GM21381 (cell line): ENCODE measurements at regions not wholly inside any gene's neighbourhood (a gene's known extent, or its start where the extent isn't known, plus 50 kb on each side); places are given as distances from the start of the nearest gene placed in this dataset.

Experiments used
- ATAC-seq: cut with Tn5 transposase; IDR thresholded peaks from one replicate; pipeline ENCODE4 v1.9.1; 2021; ENCODE audit warnings: mild to moderate bottlenecking, moderate library complexity; ENCODE audit not compliant: unreplicated experiment

DNA sequence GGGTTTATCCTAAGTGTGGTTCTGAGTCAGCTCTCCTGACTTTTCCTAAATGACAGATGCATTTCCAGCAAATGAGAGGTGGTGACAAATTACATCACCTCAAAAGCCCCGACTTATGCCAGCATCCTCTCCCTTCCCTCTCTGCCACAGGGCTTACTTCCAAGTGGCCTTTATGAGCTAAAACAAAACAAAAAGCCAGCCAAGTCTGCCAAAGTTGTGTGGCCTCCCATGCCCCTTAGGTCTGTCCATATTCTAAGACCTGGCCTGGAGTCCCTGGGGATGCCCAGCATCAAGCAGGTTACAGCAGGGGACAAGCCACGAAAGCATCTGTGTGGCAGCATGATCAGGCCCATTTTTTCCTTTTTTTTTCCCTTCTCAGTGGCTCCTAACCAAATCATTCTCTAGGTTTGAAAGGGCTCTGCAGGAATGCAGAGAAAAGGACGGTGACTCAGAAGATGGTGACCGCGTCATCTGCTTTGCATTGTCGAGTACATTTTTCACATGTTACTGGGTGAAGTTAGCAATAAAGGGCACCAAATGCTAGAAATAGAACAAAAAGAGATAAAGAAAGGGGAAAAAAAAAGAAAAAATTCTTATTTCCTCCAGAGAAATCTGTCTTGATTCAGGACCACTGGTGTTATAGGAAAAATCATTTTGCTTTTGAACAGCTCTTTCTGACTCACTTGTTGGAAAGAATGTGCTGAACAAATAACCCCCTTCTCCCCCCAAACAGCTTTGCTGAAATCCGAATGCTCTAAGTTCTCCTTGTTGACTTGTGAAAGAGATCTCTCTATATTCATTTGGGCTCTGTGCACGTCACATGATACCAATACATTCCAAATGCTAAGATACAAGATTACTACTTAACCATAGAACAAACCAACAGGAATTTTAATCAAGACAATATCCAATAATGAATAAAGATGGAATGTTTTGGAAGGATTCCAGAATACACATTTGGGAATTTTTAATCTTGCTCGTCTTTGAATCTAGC is 178.7 kb downstream of the EN1 start:
- ATAC-seq: no peak

DNA sequence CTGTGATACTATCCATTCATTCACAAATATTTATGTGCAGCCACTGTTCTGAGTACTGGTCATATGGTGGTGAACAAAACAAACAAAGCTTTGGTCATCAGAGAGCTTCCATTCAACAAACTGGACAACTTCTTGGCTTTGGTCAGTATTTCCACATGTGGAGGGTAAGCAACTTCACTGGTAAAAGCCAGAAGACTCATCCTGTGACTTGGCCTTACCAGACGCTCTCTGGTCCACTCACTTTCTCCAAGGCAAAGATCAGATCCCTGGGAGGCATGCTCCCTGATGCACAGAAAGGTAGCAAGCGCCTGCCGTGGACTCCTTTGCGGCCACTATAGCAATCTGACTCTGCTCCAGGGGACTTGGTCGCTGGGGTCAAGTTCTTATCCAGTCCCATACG is 179.5 kb downstream of the EN1 start:
- no peak for ATAC-seq

DNA sequence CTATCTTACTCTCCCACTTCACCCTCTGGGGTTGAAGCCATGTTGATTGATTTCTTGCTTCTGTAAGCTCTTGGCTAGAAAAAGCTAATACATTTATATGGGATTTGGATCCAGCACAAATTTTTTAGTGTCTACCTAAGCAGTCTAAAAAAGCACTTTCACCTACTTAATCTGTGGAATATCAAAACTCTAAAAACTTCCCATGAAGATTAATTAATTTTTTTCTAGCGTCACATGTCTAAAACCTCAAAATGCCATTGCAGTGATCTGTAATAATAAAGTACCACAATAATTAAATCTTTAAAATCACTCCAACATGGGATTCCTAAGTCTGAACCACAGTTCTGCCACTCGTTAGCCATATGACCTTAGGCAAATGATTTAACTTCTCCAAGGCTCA is 180.1 kb downstream of the EN1 start:
- no peak for ATAC-seq

DNA sequence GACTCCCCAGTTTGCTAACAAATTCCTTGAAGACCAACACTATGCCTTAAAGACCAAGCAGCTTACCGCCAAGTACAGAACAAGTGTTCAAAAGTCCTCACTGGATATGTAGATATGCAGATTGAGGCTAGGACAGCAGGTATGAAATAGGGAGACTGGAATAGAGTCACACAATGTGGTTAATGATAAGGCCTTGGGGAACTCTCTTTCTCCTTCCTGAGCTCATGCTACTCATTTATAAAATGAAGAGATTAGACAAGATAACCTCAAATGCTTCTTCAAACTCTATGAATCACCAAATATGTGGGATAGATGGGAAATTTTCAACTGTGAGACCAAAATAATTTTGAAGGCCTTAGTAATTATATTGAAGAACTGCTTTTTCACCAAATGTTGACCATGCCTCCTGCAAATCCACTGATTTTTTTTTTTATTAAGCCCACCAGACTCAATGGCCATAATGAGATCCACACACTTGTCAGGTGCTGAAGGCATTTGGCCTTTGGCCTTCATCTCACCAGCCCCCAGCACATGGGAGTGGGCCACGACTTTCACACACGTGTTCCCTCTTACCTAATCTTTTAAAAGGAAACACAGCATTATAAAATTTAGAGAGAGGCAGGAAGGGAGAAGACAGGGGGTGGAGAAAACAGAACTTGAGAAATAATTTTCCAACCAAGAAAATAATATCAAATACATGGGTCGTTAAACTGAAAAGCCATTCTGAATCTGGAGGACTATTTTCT is 181.5 kb downstream of the EN1 start:
- ATAC-seq: no peak

DNA sequence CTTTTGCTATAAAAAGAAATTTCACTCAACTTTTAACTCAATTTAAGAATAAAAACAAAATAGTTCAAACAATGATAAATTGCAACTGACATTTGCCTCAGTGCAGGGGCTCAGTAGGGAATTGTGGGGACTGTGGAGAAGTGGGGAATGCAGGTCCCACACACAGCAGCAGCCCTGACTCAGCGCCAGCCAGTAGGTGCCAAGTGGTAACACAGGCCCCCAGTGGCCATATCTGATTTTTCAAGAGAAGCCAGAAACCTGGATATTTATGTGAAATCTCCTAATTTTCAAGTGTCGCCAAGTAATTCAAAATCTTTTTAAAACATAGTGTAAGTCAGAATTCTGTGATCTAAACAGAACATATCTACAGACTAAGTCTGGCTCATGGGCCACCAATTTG is 186.3 kb downstream of the EN1 start:
- no peak for ATAC-seq

DNA sequence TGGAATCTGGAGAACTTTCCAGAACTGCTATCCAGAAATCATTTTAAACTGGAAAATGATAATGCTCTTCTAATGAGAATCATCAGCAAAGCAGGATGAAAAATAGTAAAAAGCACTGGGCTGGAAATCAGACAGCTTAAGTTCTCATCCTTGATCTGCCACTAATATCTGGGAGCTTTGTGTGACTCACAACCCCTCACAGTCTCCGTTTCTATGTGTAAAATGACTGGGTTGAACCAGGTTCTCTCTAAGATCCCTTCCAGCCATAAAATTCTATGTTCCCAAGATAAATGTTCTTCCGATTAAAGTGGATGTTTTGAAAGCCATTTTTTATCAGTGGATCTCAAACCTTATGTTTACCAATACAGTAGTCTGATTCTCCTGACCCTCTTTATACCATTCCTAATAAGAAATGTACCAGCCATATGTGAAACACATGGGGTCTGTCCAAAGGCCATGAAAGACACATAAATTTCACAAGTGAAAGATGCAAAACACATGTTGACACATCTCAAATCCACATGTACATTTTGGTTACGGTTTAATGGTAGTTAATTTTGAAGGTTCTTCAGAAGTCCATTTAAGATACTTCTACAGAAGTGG is 188.8 kb downstream of the EN1 start:
- ATAC-seq: no peak

DNA sequence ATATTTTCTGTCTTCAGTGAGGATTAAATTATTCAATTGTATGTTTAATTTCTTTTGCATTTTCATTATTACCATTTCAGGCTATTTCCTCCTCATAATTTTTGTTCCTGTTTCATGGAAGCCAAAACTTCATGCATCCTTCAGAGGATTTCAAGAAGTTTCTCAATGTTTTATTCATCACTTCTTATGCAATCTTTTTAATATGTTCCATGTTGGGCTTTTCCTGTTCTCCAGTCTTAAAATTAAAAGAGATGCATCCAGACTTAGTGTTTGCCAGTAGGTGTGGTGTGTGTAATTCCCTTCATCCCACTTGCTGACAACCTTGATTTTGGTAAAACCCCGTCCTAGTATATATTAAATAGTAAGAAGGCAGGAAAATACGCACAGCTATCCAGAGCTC is 190.0 kb downstream of the EN1 start:
- no peak for ATAC-seq

DNA sequence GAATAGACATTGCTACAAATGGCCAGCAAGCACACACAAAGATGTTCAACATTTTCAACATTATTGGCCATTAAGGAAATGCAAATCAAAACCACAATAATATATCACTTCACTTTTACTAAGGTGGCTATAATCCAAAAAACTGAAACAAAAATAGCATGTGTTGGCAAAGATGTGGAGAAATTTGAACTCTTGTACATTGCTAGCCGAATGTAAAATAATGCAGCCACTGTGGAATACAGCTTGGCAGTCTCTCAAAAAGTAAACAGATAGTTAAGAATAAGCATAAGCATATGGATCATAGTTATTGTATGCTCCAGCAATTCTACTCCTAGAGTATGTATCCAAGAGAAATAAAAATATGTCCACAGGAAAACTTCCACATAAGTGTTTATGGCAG is 192.5 kb downstream of the EN1 start:
- ATAC-seq: no peak

DNA sequence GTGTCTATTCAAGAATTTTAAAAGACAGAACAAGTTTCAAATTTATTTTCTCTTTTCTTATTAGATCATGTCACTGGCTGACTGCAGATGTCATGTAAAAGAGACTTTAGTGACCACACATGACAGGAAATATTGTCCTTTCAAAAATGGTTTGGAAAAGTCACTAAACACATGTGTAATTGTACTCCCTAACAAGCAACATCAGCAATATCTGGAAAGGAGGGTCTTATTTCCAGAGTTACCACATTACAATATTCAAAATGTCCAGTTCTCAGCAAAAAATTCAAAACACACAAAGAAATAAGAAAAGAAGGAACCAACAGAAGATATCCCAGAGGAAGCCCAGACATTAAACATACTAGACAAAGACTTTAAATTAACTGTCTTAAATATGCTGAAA is 197.1 kb downstream of the EN1 start:
- no peak for ATAC-seq

DNA sequence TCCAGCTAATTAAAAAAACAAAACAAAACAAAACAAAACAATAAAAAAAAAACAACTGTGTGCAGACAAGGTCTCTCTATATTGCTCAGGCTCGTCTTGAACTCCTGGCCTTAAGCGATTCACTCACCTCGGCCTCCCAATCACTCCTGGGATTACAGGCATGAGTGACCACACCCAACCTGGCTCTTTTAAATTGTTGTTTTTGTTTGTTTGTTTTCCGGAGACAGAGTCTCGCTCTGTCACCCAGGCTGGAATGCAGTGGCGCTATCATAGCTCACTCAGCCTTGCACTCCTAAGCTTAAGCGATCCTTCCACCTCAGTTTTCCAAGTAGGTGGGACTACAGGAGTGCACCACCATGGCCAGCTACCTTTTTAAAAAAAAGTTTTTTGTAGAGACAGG is 201.6 kb downstream of the EN1 start:
- ATAC-seq: no peak

DNA sequence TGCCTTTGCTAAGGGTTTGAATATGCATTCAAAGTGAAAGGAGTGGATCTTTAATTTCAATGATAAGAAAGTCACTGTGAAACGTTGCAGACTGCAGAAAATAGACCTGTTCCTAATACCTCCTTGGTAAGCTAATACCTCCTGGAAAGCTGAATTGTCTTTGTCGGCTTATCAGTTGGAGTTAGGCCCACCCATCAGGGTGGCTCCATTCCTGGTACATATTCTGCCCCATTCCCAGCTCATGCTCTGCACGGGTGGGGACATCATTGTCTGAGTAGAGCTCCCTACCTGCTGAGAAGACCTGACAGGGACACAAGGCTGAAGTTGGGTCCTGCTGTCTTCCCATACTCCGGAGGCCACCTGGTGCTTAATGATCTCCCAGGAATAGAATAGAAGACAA is 203.3 kb downstream of the EN1 start:
- ATAC-seq: no peak

DNA sequence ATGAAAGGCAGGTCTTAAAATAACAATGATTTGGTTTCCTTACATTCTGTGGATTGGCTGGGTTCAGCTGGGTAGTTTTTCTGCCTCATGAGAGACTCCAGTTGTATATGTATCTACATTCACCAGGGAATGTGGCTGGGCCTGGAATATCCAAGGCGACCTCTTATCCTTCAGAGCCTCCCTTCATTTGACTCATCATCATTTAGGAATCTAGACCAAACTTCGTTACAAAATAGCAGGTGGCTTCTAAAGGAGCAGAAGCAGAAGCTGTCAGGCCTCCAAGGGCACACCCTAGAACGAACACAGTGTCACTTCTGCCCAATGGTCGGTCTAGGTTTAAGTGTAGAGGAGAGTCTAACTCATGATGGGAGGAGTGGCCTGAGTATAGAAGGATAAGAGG is 204.2 kb downstream of the EN1 start:
- ATAC-seq: no peak

DNA sequence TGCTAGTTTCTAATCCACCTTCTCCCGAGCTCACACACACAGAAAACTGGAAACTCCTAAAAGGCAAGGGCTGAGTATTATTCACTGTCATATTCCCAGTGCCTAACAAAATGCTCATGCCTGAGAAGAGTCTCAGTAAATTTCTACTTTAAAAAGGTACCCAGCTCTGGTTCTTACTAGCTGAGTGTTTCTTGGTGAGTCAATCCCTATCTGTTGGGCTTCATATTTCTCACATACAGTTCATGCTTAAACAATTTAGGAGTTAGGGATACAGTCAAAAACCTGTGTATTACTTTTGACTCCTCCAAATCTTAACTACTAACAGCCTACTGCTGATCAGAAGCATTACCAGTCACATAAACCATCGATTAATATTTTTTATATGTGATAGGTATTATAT is 204.9 kb downstream of the EN1 start:
- no peak for ATAC-seq

DNA sequence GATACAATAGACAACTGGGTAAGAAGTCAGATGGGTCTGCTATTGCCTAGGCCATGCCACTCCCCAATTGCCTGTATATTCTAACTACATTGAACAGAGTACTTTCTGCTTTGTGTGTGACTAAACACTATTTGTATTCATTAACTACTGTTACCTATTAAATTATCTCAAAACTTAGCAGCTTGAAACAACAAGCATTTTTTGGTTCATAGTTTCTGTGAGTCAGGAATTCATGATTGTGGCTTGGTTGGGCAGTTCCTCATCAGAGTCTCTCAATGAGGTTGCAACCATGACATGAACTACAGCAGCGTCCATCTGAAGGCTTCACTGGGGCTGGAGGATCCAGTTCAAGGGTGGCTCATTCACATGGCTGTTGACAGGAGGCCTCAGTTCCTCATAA is 205.7 kb downstream of the EN1 start:
- ATAC-seq: no peak

DNA sequence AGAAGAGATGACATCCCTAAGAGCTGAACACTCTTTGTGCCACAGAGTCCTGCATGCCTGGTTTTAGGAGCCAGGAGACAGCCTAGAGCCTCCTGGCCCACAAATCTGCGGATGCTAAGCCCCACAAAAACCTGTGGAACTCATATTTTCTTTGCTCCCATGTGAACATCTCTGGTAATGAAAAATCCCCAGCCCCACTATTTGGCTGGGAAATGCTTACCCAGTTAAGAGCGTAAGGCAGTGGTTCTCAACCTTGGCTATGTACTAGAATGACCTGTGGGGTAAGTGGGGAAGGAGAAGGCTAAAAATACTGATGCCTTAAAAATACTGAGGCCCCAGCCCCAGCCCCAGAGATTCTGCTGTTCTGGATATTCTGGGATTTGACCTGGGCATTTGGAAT is 208.1 kb downstream of the EN1 start:
- no peak for ATAC-seq

DNA sequence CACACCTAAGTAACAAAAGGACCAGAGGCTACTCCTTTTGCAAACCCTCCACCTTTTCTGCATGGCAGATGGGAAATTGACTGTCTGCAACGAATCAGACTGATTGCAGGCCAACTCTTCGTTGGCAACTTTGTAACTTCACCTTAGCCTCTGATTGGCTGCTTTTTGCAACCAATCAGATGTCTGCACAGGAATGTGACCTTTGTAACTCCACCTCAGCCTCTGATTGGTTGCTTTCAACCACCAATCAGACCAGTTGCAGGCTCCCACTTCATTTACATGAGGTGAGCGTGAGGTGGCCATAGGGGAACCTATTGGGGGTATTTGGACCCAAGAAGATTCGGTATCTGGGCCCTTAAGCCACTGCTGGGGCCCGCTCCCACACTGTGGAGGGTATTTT is 209.0 kb downstream of the EN1 start:
- no peak for ATAC-seq

DNA sequence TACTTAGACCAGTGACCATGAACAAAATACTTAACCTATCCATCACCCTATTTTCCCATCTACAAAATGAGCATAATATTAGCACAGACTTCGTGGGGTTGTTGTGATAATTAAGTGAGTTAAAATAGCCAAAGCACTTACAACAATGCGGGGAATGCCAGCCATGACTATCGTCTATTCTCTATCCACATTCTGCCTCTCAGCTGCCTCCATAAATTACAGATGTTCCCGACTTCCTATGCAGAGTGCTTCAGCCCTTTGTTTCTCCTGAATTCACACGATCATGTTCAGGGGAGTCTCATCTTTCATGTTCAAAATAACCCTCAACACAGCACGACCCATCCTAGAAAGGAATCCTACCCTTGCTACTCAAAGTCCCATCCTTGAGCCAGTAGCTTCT is 211.6 kb downstream of the EN1 start:
- ATAC-seq: no peak

DNA sequence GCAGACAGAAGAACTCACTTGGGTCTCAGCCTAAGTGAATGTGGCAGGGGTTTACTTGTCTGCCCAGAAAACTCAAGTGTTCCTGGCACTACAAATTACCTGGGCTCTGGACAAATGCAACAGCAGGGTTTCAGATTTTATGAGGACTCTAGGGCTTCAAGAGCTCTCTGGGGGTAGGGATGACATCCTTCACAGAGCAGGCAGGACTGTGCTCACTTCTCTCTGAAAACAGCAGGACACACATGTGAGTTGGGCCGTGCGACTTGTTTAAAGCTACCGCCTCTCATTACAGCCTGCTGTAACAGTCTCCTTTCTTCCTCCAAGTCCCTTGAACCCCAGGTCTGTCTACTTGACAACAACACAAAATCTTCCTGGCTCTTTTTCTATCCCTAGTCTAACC is 212.6 kb downstream of the EN1 start:
- no peak for ATAC-seq

DNA sequence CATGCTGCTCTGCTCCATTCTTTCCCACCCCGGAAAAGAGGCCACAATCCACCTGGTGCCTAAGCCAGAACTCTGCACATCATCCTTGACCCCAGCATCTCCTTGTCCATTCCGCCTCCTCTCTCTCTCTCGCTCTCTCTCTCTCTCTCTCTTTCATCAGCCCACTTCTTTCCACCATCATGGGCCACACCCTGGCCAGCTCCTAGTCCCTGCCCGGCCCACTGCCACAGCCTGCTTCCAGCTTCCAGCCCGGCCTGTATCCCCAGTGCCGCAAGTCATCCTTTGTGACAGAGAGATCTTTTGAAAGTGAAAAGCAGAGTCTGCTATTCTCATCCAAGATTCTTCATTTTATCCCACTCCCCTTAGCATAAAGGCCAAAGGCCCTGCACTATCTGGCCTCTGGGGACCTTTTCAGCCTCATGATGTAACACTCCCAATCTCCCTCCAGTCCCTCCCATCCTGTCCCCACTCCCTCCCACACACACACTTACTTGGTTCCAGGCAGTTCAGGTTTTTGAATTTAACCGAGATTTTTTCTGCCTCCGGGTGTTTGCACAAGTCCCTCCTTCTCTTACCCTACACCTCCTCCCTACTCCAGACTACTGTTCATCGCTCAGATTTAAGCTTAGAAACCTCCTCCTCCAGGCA is 214.0 kb downstream of the EN1 start:
- ATAC-seq: no peak

DNA sequence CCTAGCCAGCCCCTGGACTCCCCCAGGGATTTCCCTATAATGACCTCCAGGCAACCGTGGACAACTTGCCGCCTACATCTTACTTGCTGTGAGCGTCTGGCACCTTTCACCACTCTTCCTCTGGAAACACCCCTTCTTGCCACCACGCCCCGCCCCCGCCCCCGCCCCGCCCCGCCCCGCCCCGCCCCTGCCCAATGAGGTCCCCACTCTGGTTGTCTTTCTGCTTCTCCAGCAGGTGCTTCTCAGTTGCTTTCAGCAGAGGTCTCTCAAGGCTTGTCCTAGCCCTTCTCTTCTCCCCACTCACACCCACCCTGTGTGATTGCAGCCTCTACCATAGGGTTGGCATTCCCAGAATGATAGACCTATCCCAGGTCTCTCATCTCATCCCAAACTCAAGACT is 214.5 kb downstream of the EN1 start:
- ATAC-seq: no peak

DNA sequence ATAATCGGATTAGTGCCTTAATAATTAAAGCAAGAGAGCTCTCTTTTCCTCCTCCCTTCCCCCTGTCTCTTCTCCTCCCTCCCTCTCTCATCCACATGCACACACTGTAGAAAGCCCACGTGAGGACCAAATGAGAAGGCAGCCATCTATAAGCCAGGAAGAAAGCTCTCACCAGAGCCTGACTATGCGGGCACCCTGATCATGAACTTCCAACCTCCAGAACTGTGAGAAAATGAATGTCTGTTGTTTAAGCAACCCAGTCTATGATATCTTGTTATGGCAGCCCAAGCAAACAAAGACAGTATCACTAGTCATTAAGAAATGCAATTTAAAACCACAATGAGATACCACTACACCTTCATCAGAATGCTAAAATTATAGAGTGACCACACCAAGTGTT is 220.3 kb downstream of the EN1 start:
- ATAC-seq: no peak
